ENCODE measurements at regions not wholly inside any gene's neighbourhood (a gene's known extent, or its start where the extent isn't known, plus 50 kb on each side); places are given as distances from the start of the nearest gene placed in this dataset.

DNA sequence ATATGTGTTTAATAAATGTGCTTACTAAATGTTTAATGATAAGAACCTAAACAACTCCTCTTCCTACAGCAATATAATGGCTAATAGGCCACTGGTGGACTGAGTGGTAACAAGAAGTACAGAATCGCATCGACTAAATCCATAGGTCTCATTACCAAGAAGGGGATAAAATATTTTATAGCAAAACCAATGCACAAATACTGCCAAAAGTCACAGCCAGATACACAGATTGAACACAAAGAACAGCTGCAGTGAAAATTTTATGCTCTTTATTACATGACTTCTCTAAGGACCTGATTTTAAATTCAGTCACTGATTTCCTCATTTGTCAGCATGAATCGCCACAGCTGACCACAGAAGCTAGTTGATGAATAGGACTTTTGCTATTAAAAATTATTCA lies 285.4 kb downstream of the DHX15 start:
- TF ChIP-seq ZNF138 (CRISPR knock-in tag; conservative IDR thresholded peaks at IDR 0.05), result no peak
- TF ChIP-seq, protein P1, sequence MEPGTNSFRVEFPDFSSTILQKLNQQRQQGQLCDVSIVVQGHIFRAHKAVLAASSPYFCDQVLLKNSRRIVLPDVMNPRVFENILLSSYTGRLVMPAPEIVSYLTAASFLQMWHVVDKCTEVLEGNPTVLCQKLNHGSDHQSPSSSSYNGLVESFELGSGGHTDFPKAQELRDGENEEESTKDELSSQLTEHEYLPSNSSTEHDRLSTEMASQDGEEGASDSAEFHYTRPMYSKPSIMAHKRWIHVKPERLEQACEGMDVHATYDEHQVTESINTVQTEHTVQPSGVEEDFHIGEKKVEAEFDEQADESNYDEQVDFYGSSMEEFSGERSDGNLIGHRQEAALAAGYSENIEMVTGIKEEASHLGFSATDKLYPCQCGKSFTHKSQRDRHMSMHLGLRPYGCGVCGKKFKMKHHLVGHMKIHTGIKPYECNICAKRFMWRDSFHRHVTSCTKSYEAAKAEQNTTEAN (CRISPR knock-in tag; IDR thresholded peaks at IDR 0.05), result no peak
- TF ChIP-seq CTCF (IDR thresholded peaks at IDR 0.05), result no peak
- TF ChIP-seq, protein P2, sequence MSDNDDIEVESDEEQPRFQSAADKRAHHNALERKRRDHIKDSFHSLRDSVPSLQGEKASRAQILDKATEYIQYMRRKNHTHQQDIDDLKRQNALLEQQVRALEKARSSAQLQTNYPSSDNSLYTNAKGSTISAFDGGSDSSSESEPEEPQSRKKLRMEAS (CRISPR knock-in tag; IDR thresholded peaks at IDR 0.05), result no peak
- no peak for TF ChIP-seq TP53 (CRISPR knock-in tag; IDR thresholded peaks at IDR 0.05)
- TF ChIP-seq, protein P3, sequence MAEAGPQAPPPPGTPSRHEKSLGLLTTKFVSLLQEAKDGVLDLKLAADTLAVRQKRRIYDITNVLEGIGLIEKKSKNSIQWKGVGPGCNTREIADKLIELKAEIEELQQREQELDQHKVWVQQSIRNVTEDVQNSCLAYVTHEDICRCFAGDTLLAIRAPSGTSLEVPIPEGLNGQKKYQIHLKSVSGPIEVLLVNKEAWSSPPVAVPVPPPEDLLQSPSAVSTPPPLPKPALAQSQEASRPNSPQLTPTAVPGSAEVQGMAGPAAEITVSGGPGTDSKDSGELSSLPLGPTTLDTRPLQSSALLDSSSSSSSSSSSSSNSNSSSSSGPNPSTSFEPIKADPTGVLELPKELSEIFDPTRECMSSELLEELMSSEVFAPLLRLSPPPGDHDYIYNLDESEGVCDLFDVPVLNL (CRISPR knock-in tag; IDR thresholded peaks at IDR 0.05; ENCODE audit: borderline replicate concordance, low read depth), result no peak
- TF ChIP-seq SP1 (CRISPR knock-in tag; conservative IDR thresholded peaks at IDR 0.05), result no peak
- TF ChIP-seq ZNF121 (CRISPR knock-in tag; IDR thresholded peaks at IDR 0.05), result no peak
- no peak for TF ChIP-seq GABPB1 (CRISPR knock-in tag; IDR thresholded peaks at IDR 0.05)
